GM19240 (cell line): ENCODE measurements at regions not wholly inside any gene's neighbourhood (a gene's known extent, or its start where the extent isn't known, plus 50 kb on each side); places are given as distances from the start of the nearest gene placed in this dataset.

ENCODE experiments used
- DNase-seq: peaks from one replicate; pipeline ENCODE4 v3.0.0; 2011; ENCODE audit warnings: low spot score; ENCODE audit not compliant: insufficient read length

DNA sequence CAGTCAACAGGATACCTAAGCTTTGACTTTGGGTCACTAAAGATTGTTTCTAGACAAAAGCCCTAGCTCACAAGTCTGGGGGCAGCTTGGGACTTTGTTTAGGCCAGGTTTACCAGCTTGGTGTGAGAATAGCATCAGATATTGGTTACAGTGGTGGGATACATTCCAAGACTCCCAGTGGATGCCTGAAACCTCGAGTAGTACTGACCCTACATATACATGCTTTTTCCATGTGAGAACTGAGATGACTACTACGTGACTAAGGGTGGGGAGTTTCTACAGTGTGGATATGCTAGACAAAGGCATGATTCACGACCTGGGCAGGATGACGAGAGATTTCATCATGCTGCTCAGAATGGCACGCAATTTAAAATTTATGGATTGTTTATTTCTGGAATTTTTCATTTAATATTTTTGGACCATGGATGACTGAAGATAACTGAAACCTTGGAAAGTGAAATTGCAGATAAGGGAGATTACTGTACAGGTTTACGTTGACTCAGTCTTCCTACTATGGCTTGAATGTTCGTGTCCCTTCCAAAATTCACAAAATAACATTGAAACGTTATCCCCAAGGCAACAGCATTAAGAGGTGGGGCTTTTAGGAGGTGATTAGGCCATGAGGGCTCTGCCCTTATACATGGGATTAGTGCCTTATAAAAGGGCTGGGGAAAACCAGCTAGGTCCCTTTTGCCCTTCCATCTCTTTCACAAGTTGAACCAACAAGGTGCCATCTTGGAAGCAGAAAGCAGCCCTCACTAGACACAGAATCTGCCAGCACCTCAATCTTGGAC is 50.2 kb upstream of the CTAGE1 start:
- DNase-seq = no peak

DNA sequence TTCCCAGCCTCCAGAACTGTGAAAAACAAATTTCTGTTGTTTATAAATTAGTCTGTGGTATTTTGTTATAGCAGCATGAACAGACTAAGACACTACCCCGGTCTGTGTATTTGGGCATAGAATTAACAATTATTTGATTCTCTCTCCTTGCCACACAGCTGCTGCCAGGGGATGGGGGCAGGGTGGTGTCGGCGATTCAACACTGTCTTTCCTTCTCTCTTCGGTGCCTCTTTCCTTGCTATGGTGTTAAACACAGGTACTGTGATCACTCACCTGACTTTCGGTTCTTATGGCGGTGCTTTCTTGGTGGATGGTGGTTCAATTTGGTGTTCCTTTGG is 50.8 kb upstream of the CTAGE1 start:
- no peak for DNase-seq

DNA sequence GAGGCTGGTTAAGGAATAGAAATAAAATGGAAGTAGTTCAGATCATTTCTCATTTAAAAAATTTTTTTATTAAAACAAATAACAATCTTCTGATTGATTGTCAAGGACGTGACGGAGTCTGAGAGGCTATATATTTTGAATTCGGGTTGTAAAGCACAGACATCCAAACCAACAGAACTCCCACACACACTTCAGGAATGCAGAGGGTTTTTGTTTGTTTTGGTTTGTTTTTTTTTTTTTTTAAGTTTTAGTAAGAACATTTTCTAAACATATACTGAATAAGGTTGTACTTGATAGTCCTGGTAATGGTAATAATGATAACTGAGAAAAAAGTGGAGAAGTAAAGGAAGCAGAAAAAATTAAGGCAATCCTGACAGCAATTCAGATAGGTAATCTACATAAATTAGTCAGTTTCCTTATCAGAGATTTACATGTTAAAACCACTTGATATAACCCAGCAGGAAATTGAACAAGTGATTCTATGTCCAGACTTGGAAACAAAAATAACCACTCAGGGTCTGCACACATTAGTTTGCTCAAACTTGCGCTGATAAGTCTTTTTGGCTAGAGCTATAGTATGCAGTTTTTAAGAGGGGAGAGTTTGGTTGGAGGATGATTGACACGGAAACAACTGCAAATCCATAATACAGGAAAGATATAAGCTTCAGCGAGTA is 51.5 kb upstream of the CTAGE1 start:
- DNase-seq = no peak

DNA sequence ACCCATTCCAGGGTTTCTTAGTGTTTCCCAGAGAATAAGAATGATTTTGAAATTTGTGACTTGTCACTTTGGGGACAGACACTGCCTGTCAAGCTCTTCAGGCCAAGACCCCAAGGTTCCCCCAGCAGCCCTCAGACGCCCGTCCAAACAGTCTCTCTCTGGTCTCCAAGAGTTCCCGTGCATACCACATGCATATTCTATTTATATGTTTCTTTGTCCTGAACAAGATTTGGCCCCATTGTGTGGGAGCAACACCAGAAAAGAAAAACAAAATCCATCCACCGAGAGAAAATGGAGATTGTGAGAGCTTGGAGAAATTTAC is 52.2 kb upstream of the CTAGE1 start:
- DNase-seq = no peak

DNA sequence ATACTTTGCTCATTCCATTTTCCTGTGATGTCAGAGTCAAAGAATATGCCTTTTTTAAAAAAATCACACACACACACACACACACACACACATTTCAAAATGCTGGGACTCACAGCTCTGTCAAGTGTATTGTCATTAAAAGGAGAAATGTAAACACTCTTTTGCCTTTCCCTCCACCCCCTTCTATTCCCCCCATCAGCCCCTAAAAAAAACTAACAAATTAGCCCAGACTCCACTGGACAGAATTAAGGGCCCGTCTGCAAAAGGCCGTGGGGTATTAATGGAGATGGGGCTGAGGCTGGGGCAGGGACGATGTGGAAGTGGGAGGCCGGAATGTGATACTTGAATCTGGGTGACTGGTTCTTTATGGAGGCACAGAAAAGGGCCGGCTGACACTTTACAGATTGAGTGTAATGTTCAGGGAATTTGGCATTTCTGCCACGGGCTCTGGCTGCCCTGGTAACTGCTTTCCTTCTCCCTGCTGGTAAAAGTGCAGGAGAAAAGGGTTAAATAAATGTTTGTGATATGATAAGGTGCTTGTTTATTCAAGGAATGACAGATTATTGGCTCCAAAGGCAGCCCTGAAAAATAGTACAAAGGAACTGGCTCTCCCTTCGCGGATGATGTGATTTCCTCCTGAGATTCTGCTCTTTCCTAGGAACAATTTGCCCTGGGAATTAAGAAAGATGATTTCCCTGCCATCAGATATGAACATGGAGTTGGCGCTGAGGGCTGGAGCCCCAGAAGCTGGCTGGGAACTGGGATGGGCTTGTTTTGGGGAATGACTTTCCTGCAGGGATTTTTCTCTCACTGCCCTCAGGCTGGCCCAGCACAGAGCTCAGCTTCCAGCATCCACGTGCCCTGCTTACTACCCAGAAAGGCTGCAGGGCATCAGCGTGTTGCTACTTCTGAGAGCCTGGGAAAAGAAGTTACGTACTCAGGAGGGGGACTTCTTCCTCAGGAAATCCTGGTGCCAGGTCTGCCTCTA is 52.8 kb upstream of the CTAGE1 start:
- no peak for DNase-seq

DNA sequence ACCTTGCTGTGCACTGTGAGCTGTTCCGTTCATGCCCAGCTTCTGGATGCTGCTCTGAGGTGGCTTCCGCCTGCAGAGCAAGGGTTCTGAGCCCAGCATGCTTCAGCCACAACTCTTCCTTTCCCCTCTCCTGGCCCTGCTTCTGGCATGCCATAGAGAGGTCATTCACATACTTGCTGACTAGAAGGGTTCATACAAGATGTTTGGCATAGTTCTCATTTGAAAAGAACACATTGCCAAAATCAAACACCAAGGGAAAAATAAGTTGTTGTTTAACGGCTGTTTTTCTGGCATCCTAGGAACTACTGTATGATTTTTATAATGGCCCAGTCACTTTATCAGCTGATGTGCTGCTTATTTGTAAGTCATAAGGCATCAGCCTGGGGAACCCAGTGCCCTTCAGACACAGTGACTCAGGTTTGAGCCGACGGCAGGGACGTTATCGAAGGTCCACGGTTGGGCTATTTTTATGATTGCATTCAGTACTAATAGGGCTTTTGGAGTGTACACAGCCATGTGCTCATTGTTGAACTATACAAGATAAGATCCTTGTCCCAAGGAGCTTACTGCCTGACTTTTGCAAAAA is 53.9 kb upstream of the CTAGE1 start:
- no peak for DNase-seq

DNA sequence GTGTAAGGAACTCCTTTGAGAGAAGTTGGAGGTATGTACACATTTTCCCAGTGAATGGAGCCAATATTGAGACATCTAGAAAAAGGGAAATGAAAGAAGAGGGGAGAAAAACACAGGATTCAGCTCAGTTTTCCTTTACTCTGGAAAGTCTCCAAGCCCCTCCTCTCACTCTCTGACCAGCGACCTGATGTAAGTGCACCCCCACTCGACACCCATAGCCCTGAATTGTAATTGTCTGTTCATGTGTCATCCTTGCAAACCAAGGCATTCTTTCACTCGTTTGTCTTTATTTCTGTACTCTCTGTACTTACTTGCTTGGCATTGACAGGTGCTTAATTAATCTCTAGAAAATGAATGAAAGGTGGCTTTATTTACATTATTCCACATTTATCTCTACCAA is 55.7 kb upstream of the CTAGE1 start:
- no peak for DNase-seq

DNA sequence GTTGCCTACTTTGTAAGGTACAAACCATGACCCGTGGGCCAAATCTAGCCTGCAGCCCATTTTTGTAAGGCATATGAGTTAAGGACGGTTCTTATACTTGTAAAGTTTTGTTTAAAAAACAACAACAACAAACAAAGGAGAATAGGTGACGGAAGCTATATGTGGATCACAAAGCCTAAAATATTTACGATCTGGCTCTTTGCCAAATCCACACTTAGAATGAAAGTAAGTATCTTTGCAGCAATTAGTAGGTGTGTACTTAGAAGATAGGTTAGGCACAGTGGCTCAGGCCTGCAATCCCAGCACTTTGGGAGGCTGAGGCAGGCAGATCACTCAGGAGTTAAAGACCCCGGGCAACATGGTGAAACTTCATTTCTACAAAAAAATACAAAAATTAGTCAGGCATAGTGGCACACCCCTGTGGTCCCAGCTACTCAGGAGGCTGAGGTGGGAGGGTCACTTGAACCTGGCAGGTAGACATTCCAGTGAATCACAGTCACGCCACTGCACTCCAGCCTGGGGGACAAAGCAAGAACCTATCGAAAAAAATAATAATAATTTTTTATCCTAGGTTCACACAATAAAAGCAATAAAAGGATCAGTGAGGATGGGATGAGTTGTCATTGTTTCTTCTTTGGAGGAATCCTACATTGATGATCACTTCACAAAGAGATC is 57.8 kb upstream of the CTAGE1 start:
- DNase-seq = no peak

DNA sequence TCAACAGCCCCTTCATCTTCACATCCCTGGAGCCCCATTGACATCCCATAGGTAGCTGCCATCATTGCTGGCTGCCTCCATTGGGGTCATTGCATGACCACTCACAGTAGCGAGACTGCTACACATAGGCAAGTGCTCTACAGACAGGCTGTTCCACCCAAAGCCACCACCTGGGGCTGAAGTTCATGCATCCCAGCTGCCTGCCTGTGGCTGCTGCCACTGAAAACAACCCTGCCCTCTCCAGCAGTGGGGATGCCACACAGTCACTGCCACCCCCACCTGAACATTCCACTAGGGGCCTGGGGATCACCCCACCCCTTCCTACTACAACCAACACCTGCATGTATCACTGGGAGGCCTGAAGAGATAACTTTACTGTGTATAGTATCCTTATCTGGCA is 59.5 kb upstream of the CTAGE1 start:
- DNase-seq = no peak

DNA sequence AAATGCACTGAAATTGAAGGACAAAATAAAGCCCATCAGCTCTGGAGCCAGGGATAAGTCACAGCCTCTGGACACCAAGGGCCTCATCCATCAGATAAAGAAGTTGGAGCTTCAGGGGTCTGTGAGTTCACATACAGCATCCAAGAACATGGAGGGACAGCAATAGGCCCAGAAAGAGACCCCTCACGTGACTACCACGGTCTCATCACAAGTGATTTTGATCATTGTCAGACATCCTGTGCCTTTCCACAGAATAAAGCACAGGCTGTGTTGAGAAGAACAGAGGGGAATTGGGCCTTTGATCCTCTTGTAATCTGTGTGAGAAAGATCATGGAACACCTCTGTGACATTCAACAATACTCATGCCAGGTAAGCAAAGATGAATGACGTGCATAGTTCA is 65.2 kb upstream of the CTAGE1 start:
- DNase-seq = no peak

DNA sequence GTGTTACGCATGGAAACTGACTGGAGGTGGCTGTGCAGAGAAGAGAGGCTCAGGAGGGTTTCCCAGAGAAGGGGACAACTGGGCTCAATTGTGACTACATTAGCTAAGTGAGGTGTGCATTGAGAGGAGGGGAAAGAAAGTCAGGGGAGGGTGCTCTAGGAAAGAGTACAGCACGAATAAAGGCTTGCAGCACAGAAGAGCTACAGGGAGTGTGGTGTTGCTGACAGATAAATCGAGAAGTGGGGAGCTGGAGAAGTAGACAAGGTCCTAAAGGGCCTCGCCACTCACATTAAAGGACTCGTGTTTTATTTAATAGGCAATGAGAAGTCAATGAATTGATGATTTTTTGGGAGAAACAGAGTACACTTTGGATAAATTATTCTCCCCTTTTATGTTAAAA is 65.7 kb upstream of the CTAGE1 start:
- DNase-seq = no peak

DNA sequence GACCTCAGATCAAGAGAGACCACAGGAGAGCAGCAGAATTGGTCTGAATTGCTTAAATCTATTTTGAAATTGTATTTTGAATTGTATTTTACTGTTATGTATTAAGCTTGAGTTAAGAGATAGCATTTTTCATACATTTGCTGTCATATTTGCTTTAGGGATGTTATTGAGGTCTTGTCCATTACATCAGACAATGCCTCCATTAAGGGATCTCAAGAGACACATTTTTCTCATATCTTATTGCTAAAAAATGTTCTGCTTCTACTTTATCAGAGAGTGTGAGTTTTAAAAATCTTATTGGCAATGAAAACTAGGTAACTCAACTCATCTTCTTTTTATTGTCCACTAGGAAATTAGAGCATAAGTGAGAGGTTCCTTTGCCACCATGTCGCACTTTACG is 66.8 kb upstream of the CTAGE1 start:
- DNase-seq = no peak

DNA sequence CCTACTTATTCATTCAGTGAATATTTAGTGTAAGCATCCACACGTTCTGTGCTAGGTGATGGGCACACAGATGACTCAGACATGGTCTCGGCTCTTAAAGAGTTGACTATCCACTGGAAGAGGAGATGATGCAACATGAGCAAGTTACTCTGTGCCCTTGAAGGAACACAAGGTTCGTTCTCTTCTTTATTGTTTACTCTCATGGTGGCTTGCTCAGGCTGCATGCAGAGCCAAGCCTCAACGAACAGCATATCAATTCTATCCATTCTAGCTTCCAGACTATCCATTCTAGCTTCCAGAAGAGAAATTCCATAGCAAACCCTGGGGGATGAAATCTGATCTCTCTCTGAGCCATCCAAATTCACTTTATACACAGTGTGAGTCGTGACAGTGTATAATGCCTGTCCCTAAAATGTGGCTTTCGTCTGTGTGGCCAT is 68.1 kb upstream of the CTAGE1 start:
- no peak for DNase-seq

DNA sequence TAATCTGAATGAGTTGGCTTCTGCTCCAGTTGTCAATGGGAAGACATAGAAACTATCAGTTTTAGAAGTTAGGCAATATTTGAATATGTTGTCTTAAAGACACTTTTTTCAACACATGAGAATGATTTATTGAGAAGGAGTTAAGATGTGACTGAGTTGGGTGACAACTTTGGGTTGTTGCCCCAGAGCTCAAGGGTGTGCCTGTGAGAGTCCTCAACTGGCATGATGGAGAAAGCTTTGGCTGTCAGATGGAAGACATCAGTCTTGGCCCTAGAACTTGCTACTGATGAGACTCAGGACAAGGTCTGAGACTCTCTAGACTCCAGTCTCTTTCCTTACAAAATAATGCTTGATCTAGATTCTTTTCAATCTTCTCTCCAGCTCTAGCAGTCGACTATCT is 69.0 kb upstream of the CTAGE1 start:
- DNase-seq = no peak

DNA sequence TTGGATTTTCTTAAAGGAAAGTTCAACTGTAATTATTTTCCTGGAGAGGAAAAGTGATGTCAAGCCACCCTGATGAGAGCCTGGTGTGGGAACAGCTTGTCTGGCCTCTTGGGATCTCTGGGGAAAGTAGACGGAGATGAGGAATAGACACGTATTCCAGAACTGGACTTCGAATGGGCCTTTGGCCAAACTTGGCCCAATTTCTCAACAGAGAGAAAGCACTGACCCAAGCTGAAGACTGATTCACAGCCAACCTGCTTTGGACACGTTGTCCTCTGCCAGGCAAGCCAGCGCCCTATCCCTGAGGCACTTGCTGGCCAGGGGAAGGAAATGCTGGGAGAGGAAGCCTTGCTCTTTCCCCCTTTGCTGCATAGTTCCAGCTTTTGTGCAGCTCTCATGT is 70.8 kb upstream of the CTAGE1 start:
- no peak for DNase-seq

DNA sequence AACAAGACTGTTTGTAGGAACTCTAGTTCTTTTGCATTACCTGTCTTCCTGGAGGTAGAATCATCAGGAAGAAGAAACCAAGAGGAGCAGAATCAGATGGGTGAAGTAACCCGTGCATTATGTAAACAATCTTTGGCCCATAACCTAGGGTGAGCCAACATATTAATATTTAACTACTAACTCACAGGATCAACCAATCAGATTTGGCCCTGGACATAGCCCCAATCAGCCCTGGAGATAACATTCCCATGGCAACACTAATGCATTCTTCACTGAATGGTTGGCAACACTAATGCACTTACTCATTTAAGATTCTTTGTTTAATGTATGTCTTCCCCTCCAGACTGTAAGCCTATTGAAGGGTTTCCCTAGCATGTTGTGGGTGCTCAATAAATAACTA is 72.0 kb upstream of the CTAGE1 start:
- no peak for DNase-seq

DNA sequence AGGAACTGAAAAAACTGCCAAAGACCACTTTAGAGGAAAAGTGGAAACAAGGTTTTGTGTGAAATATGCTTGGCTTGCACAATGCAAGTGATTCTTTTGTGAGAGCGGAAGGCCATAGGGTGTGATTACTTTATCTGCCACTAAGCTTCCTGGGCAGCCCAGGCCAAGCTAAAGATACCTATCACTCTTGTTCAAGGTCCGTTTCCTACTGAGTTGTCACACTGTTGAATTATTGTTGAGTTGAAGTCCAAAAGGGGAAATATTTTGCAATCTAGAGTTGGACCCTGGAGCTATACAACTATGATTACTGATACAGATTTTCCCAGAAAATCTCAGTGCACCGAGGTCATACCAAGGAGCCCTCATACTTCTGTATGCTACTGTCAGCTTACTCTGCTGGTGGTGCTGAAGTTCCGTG is 72.7 kb upstream of the CTAGE1 start:
- DNase-seq = no peak

DNA sequence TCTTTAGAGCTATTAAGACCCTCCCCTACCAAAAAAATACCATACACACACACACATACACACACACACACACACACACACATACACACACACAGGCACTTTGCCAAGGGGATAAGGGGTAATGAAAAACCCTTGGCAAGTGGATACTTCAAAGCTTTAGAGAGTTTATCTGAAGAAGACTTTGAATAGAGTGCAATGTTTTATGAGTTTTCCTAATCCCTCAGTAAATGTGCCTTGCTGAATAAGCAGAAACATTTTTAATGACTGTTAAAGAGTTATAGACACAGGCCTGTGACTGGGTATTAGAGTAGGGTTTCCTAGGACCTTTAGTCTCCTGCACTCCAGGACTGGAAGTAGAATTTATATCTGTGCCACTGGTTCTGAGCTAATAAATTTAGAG is 75.5 kb upstream of the CTAGE1 start:
- no peak for DNase-seq

DNA sequence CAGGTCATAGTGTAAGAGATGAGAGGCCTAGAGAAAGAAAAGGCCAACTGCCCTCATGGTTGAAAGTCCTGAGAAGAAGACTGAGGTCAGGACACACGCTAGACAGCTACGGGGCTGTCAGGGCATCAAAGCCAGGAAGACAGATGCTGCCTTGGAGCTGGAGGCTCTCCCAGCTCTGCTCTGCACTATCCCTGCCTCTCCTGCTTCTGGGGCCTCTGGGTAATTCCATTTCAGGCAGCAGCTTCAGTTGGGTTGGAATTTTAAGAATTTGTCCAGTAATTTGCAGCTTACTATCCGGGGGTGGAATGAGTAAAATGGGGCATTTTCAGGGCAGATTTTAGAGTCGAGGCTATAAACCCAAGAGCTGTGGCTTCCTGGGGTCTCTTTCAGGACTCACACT is 76.2 kb upstream of the CTAGE1 start:
- DNase-seq = no peak

DNA sequence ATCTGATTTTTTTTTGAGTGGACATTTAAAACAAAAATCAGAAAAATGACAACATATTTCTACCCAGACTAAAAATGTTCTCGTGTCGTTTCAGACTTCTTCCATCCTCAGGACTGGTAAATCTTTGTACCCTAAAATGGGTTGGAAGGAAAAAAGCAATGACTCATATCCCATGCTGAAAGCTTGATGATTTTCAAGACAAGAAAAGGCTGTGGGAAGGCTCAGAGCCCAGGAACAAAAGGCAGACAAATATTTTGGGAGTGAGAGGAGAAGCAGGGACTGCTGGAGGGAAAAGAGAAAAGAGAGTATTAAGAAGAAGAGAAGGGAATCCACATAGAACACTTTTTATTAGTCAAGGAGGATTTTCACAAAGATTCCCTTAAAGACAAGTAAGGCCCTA is 77.1 kb upstream of the CTAGE1 start:
- no peak for DNase-seq

DNA sequence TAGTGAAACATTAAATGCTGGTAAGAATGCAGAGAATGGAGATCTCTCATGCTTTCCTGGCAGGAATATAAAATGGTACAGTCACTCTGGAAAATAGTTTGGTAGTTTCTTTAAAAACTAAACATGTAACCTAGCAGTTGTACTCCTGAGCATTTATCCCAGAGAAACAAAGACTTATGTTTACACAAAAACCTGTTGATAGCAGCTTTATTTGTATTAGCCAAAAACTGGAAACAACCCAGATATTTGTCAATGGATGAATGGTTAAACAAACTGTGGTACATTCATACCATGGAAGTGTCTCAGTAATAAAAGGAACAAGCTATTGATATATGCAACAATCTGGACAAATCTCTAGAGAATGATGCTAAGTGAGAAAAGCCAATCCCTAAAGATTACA is 81.7 kb upstream of the CTAGE1 start:
- DNase-seq = no peak
